ENCODE measurements at regions not wholly inside any gene's neighbourhood (a gene's known extent, or its start where the extent isn't known, plus 50 kb on each side); places are given as distances from the start of the nearest gene placed in this dataset.

DNA sequence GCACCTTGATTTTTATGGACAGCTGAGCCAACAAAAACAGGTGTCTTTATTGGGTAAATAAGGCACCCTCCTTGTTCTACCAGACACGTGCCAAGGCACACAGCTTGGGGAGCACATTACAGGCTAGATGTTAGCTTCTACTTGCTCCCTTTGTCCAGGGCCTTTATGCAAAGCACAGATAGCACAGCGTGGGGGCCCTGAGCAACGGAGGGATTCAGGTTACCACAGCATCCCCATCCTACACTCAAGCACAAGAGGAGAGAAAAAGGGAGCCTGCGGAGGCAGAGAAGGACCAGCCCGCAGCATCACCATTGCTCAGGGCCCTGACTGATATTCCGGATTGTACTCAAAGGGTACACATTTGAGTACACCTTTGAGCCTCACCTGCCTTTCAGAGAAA, 181.7 kb upstream of the KIF2A start:
- H3K36me3 ChIP-seq (replicated peaks in 1 of 2; ENCODE audit: control insufficient read depth in 1 of 2, insufficient read depth in 2 of 2, low read length in 1 of 2): no peaks in the 10 kb centered on the region
- no peak overlapping the region for H3K4me3 ChIP-seq (ENCODE audit: low read depth in 2 of 2, low read length in 1 of 2)
- CTCF ChIA-PET: no interaction called here
- no peaks in the 10 kb centered on the region for H3F3A ChIP-seq (replicated peaks; ENCODE audit: insufficient read depth)
- no peak overlapping the region for H2AFZ ChIP-seq (ENCODE audit: low read depth)
- 72% methylated on average over 4 of the region's 6 CpGs for WGBS (ENCODE audit: low lambda C conversion rate)
- no peak overlapping the region for H3K27ac ChIP-seq (ENCODE audit: low read depth in 2 of 2, low read length in 1 of 2)
- no peaks in the 10 kb centered on the region; a peak in 1 of 4 replicates for H3K4me1 ChIP-seq (ENCODE audit: control insufficient read depth in 1 of 2, insufficient read depth in 2 of 2, low read depth in 1 of 2, low read length in 1 of 2)
- no peak overlapping the region for H3K4me2 ChIP-seq
- no peaks in the 10 kb centered on the region for H3K79me2 ChIP-seq (ENCODE audit: insufficient read depth)
- DNase-seq: no peak
- H4K20me1 ChIP-seq (ENCODE audit: insufficient read depth): no peaks in the 10 kb centered on the region
- POLR2A ChIA-PET: no interaction called here
- H3K9me3 ChIP-seq: no peaks in the 10 kb centered on the region
- no peaks in the 10 kb centered on the region for H3K9me2 ChIP-seq
- TF ChIP-seq ELF1 (IDR thresholded peaks at IDR 0.05): no peak
- TF ChIP-seq RCOR1 (IDR thresholded peaks at IDR 0.05; ENCODE audit: low read length): no peak
- no peak for TF ChIP-seq CHD2 (IDR thresholded peaks at IDR 0.05; ENCODE audit: low read length, partially characterized antibody)
- no peak for TF ChIP-seq NFIC (IDR thresholded peaks at IDR 0.05; ENCODE audit: borderline replicate concordance)
- TF ChIP-seq SIN3A (IDR thresholded peaks at IDR 0.05; ENCODE audit: borderline replicate concordance, low read depth, low read length): no peak
- no peak for TF ChIP-seq JUND (IDR thresholded peaks at IDR 0.05)
- TF ChIP-seq TAF1 (IDR thresholded peaks at IDR 0.05; ENCODE audit: borderline replicate concordance, low read depth, low read length): no peak
- no peak for TF ChIP-seq FOXJ3 (CRISPR knock-in tag; IDR thresholded peaks at IDR 0.05)
- no peak for TF ChIP-seq FOXM1 (IDR thresholded peaks at IDR 0.05; ENCODE audit: low read depth)
- TF ChIP-seq, protein P1, sequence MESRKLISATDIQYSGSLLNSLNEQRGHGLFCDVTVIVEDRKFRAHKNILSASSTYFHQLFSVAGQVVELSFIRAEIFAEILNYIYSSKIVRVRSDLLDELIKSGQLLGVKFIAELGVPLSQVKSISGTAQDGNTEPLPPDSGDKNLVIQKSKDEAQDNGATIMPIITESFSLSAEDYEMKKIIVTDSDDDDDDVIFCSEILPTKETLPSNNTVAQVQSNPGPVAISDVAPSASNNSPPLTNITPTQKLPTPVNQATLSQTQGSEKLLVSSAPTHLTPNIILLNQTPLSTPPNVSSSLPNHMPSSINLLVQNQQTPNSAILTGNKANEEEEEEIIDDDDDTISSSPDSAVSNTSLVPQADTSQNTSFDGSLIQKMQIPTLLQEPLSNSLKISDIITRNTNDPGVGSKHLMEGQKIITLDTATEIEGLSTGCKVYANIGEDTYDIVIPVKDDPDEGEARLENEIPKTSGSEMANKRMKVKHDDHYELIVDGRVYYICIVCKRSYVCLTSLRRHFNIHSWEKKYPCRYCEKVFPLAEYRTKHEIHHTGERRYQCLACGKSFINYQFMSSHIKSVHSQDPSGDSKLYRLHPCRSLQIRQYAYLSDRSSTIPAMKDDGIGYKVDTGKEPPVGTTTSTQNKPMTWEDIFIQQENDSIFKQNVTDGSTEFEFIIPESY (IDR thresholded peaks at IDR 0.05; ENCODE audit: borderline replicate concordance, low read depth): no peak
- TF ChIP-seq GATA2 (CRISPR knock-in tag; IDR thresholded peaks at IDR 0.05): no peak
- TF ChIP-seq RAD21 (IDR thresholded peaks at IDR 0.05; ENCODE audit: low read length): no peak
- TF ChIP-seq, protein P2, sequence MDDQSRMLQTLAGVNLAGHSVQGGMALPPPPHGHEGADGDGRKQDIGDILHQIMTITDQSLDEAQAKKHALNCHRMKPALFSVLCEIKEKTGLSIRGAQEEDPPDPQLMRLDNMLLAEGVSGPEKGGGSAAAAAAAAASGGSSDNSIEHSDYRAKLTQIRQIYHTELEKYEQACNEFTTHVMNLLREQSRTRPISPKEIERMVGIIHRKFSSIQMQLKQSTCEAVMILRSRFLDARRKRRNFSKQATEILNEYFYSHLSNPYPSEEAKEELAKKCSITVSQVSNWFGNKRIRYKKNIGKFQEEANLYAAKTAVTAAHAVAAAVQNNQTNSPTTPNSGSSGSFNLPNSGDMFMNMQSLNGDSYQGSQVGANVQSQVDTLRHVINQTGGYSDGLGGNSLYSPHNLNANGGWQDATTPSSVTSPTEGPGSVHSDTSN (IDR thresholded peaks at IDR 0.05): no peak
- no peak for TF ChIP-seq RXRA (IDR thresholded peaks at IDR 0.05; ENCODE audit: borderline replicate concordance, low read depth)
- TF ChIP-seq, protein P3, sequence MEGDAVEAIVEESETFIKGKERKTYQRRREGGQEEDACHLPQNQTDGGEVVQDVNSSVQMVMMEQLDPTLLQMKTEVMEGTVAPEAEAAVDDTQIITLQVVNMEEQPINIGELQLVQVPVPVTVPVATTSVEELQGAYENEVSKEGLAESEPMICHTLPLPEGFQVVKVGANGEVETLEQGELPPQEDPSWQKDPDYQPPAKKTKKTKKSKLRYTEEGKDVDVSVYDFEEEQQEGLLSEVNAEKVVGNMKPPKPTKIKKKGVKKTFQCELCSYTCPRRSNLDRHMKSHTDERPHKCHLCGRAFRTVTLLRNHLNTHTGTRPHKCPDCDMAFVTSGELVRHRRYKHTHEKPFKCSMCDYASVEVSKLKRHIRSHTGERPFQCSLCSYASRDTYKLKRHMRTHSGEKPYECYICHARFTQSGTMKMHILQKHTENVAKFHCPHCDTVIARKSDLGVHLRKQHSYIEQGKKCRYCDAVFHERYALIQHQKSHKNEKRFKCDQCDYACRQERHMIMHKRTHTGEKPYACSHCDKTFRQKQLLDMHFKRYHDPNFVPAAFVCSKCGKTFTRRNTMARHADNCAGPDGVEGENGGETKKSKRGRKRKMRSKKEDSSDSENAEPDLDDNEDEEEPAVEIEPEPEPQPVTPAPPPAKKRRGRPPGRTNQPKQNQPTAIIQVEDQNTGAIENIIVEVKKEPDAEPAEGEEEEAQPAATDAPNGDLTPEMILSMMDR (IDR thresholded peaks at IDR 0.05): no peak
- TF ChIP-seq YY1 (IDR thresholded peaks at IDR 0.05; ENCODE audit: low read depth): no peak
- no peak for TF ChIP-seq EP300 (IDR thresholded peaks at IDR 0.05; ENCODE audit: borderline replicate concordance in 1 of 2, low read depth in 1 of 2, low read length in 1 of 2)
- no peak overlapping the region for H3K9ac ChIP-seq
- no peaks in the 10 kb centered on the region for H3K27me3 ChIP-seq (ENCODE audit: insufficient read depth)
